ENCODE measurements at regions not wholly inside any gene's neighbourhood (a gene's known extent, or its start where the extent isn't known, plus 50 kb on each side); places are given as distances from the start of the nearest gene placed in this dataset.

DNA sequence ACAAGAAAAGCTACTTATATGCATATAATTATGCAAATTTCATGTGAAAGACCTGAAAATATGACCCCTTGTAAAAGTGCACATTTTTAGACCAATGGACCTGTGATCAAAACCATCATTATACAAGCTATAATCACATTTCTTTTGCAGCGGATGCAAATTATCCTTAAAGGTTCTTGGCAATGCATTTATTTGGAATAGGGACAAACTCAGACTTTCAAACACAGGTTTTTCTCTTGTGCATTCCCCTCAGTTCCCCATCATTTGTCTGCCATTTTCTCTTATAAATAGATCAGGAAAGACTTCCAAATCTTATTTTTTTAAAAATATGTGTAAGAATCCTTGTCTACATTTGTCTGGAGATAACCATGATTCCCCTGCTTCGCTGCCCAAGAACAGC lies 954.2 kb upstream of the NRXN1 start:
- Histone ChIP-seq H3K36me3 (ENCODE audit: control insufficient read depth, insufficient read depth, low read length) (no peaks in the 10 kb centered on the region), H3K9me3 (replicated peaks; ENCODE audit: control insufficient read depth, low read depth, low read length) (no peaks in the 10 kb centered on the region), H3K27ac (ENCODE audit: low read length) (no peak overlapping the region), H3K27me3 (ENCODE audit: control insufficient read depth, insufficient read depth, low read length) (no peaks in the 10 kb centered on the region), H3K4me3 (ENCODE audit: low read length) (no peak overlapping the region), H3K4me1 (ENCODE audit: control insufficient read depth, insufficient read depth, low read length) (no peaks in the 10 kb centered on the region)
- no CpG with 5 or more reads among the region's 2 CpGs for WGBS (ENCODE audit: insufficient coverage)
- peak; percentile 55 for DNase-seq

DNA sequence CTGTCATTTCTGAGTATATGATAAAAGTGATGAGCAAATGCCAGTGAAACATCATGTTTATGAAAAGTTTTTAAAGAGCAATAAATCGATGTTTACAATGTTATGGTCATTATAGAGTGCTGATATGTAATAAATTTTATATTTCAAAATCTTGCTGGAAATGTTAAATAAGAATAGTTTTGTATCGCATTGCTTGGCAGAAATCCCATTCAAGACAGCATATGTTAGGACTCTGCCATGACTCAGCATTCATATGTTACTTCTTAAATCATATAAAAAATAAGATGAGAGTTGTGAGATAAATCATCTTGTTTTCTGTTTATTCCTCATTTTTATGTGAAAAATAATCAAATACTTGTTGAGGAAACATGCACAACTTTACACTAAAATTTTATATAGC lies 949.9 kb upstream of the NRXN1 start:
- Histone ChIP-seq H3K9me3 (replicated peaks; ENCODE audit: control insufficient read depth, low read depth, low read length) (no peaks in the 10 kb centered on the region), H3K4me3 (ENCODE audit: low read length) (no peak overlapping the region), H3K4me1 (ENCODE audit: control insufficient read depth, insufficient read depth, low read length) (no peaks in the 10 kb centered on the region), H3K27me3 (ENCODE audit: control insufficient read depth, insufficient read depth, low read length) (no peaks in the 10 kb centered on the region), H3K27ac (ENCODE audit: low read length) (no peak overlapping the region), H3K36me3 (ENCODE audit: control insufficient read depth, insufficient read depth, low read length) (no peaks in the 10 kb centered on the region)
- peak; percentile 48 for DNase-seq
- WGBS (ENCODE audit: insufficient coverage), result no CpG with 5 or more reads among the region's 2 CpGs

DNA sequence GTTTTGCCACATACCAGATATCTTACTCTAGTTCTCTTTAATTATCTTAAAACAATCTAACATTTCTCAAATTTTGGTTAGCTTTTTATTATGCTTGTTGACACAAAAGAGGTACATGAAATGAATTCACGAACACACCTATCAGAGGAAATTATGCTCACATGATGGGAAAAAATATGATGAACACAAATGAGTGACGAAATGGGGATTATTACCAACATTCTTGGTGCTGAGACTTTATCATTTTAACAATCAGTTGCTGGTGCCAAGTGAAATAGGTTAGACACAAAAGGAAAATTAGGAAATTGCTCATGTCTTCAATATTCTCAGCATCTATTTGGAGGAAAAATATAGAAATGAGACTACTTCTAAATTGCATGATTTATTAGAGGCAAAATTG lies 944.7 kb upstream of the NRXN1 start:
- Histone ChIP-seq H3K4me3 (ENCODE audit: low read length) (no peak overlapping the region), H3K4me1 (ENCODE audit: control insufficient read depth, insufficient read depth, low read length) (no peaks in the 10 kb centered on the region), H3K36me3 (ENCODE audit: control insufficient read depth, insufficient read depth, low read length) (no peaks in the 10 kb centered on the region), H3K27ac (ENCODE audit: low read length) (no peak overlapping the region), H3K9me3 (replicated peaks; ENCODE audit: control insufficient read depth, low read depth, low read length) (no peaks in the 10 kb centered on the region), H3K27me3 (ENCODE audit: control insufficient read depth, insufficient read depth, low read length) (no peaks in the 10 kb centered on the region)
- DNase-seq, result no peak
- no CpG with 5 or more reads among the region's 2 CpGs for WGBS (ENCODE audit: insufficient coverage)

DNA sequence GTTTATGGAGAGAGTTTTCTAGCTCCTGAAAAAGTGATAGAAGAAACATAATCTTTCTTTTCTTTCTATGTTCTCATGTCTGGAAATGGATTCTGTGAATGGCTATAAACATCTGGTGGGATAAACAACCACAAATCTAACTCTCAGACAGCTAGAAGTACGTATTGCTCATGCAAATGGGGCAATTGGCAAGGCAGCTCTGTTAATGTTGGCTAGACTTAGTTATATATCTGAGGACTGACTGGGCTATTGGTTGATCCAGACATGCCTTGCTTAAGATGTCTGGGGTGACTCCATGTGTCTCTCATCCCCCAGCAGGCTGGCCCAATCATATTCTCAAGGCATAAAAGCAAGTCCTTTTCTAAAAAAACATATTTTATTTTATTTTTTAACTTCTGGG lies 939.2 kb upstream of the NRXN1 start:
- Histone ChIP-seq H3K4me1 (ENCODE audit: control insufficient read depth, insufficient read depth, low read length) (no peaks in the 10 kb centered on the region), H3K27ac (ENCODE audit: low read length) (no peak overlapping the region), H3K27me3 (ENCODE audit: control insufficient read depth, insufficient read depth, low read length) (no peaks in the 10 kb centered on the region), H3K9me3 (replicated peaks; ENCODE audit: control insufficient read depth, low read depth, low read length) (no peaks in the 10 kb centered on the region), H3K36me3 (ENCODE audit: control insufficient read depth, insufficient read depth, low read length) (no peaks in the 10 kb centered on the region), H3K4me3 (ENCODE audit: low read length) (no peak overlapping the region)
- no peak for DNase-seq
- no CpG with 5 or more reads among the region's 1 CpG for WGBS (ENCODE audit: insufficient coverage)

DNA sequence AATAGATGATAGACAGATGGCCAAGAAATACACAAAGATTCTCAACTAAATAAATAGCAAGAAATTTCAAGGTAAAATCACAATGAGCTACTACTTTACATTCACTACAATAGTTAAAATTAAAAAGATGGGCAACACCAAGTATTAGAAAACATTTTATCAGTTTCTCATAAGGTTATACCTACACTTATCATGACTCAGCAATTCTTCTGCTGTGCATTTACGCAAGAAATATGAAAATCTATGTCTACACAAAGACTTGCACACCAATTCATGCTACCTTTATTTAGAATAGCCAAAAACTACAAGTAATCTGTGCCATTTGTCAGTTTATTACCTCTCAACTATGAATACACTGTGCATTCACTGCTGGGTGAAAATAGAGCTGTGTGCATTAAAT lies 937.4 kb upstream of the NRXN1 start:
- no peak overlapping the region for H3K27ac ChIP-seq (ENCODE audit: low read length)
- DNase-seq, result no peak
- no peaks in the 10 kb centered on the region for H3K27me3 ChIP-seq (ENCODE audit: control insufficient read depth, insufficient read depth, low read length)
- no peak overlapping the region for H3K4me3 ChIP-seq (ENCODE audit: low read length)
- no peaks in the 10 kb centered on the region for H3K4me1 ChIP-seq (ENCODE audit: control insufficient read depth, insufficient read depth, low read length)
- H3K9me3 ChIP-seq (replicated peaks; ENCODE audit: control insufficient read depth, low read depth, low read length), result no peaks in the 10 kb centered on the region
- WGBS (ENCODE audit: insufficient coverage), result 50% methylated on average over 1 of the region's 1 CpG
- no peaks in the 10 kb centered on the region for H3K36me3 ChIP-seq (ENCODE audit: control insufficient read depth, insufficient read depth, low read length)

DNA sequence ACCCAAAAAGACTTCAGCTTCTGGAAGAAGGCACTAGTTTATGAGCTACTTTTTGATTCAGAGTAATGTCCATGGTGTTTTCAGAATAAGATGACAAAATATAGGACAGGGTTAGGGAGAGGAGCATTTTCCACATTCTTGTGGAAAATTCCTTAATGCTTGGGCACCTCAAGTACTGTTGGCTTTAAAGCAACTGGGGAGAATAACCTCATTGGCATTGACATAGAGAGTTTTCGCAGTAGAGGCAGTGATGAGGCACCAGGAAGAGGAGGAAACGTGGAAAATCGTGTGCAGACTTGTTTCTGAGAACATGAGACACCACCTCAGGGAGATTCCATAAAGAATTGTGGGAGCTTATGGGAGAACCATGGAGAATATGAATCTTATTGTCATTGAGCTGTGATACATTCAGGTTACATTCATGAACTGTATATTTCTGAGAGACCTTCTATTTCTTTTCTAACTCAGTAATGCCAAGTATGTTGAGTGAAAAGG lies 929.0 kb upstream of the NRXN1 start:
- WGBS (ENCODE audit: insufficient coverage), result 60% methylated on average over 3 of the region's 3 CpGs
- Histone ChIP-seq H3K36me3 (ENCODE audit: control insufficient read depth, insufficient read depth, low read length) (no peaks in the 10 kb centered on the region), H3K27me3 (ENCODE audit: control insufficient read depth, insufficient read depth, low read length) (no peaks in the 10 kb centered on the region), H3K4me3 (ENCODE audit: low read length) (no peak overlapping the region), H3K27ac (ENCODE audit: low read length) (no peak overlapping the region), H3K4me1 (ENCODE audit: control insufficient read depth, insufficient read depth, low read length) (no peaks in the 10 kb centered on the region), H3K9me3 (replicated peaks; ENCODE audit: control insufficient read depth, low read depth, low read length) (no peaks in the 10 kb centered on the region)
- no peak for DNase-seq

DNA sequence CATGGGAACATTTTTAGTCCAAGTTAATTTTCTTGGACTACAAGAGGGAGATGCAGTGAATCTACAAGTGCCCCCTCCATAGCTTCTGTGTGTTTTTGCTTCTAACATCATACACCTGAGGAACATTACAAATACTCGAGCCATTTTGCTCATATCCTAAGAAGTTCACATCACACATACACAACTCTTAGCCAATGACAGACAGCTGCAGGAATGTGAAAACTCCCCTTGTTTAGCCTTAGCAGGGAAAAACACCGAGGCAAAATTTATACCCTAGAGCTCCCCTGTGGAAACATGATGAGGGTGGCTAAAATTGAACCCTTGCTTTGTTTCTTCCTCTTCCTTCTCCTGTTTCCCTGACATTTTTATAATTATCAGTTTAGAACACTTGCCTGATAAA lies 928.3 kb upstream of the NRXN1 start:
- no peaks in the 10 kb centered on the region for H3K9me3 ChIP-seq (replicated peaks; ENCODE audit: control insufficient read depth, low read depth, low read length)
- H3K27me3 ChIP-seq (ENCODE audit: control insufficient read depth, insufficient read depth, low read length), result no peaks in the 10 kb centered on the region
- no peak overlapping the region for H3K4me3 ChIP-seq (ENCODE audit: low read length)
- H3K27ac ChIP-seq (ENCODE audit: low read length), result no peak overlapping the region
- no peak for DNase-seq
- H3K4me1 ChIP-seq (ENCODE audit: control insufficient read depth, insufficient read depth, low read length), result no peaks in the 10 kb centered on the region
- no CpG with 5 or more reads among the region's 2 CpGs for WGBS (ENCODE audit: insufficient coverage)
- no peaks in the 10 kb centered on the region for H3K36me3 ChIP-seq (ENCODE audit: control insufficient read depth, insufficient read depth, low read length)

DNA sequence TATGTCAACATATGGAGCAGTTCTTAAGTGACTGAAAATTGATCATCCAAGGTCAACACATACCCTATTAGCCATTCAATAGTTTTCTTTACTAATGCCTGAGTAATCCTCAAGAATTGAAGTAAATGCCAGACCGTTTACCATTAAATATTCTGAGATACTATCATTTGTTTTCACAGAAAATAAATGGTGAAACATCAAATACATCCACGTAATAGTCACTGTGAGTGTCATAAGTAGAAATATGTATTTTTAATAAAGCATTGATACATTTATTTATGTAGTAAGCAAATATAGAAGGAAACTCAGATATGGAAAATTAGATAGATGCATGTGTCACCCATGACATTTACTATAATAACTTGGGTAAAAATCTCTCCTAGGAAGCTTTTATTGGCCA lies 927.8 kb upstream of the NRXN1 start:
- no peaks in the 10 kb centered on the region for H3K4me1 ChIP-seq (ENCODE audit: control insufficient read depth, insufficient read depth, low read length)
- H3K9me3 ChIP-seq (replicated peaks; ENCODE audit: control insufficient read depth, low read depth, low read length), result no peaks in the 10 kb centered on the region
- no peak overlapping the region for H3K4me3 ChIP-seq (ENCODE audit: low read length)
- no peaks in the 10 kb centered on the region for H3K36me3 ChIP-seq (ENCODE audit: control insufficient read depth, insufficient read depth, low read length)
- H3K27ac ChIP-seq (ENCODE audit: low read length), result no peak overlapping the region
- DNase-seq, result no peak
- WGBS (ENCODE audit: insufficient coverage), result no CpG with 5 or more reads among the region's 2 CpGs
- H3K27me3 ChIP-seq (ENCODE audit: control insufficient read depth, insufficient read depth, low read length), result no peaks in the 10 kb centered on the region

DNA sequence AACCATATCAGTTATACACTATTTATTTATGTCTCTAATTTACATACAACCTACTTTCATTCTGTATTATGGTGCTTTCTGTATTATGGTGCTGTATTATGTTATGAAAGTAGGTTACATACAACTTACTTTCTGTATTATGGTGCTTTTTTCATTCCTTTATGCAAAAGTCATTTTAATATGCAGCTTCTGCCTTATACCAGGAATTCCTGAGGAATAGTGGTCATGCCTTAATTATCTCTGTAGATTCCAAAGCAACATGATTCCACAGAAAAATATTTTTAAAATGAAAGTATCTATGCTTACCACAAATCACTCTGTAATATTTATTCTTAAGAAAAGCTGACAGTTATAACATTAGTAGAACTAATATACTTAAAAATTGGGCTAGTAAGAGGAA lies 922.0 kb upstream of the NRXN1 start:
- no peak for DNase-seq
- Histone ChIP-seq H3K4me1 (ENCODE audit: control insufficient read depth, insufficient read depth, low read length) (no peaks in the 10 kb centered on the region), H3K27me3 (ENCODE audit: control insufficient read depth, insufficient read depth, low read length) (no peaks in the 10 kb centered on the region), H3K36me3 (ENCODE audit: control insufficient read depth, insufficient read depth, low read length) (no peaks in the 10 kb centered on the region), H3K27ac (ENCODE audit: low read length) (no peak overlapping the region), H3K4me3 (ENCODE audit: low read length) (no peak overlapping the region), H3K9me3 (replicated peaks; ENCODE audit: control insufficient read depth, low read depth, low read length) (peaks cover 15% of the 10 kb centered on the region)

DNA sequence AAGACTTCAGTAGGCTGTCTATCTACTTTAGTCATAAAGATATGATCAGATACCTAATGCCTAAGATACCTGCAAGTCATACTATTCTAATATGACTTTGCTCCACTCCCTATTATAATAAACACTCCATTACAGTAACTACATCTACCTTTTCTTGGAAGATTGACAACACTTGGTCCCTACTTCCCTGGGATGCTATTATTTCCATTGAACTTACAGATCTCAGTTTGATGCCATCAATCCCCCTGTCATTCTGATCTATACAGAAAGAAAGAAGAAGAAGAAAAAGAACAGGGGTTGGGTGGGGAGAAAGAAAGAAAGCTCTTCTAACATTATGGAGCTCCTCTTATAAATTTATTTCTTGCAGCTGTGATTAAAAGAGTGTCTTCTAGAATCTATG lies 889.1 kb upstream of the NRXN1 start:
- no peak for DNase-seq
- H3K36me3 ChIP-seq (ENCODE audit: control insufficient read depth, insufficient read depth, low read length), result no peaks in the 10 kb centered on the region
- H3K4me1 ChIP-seq (ENCODE audit: control insufficient read depth, insufficient read depth, low read length), result no peaks in the 10 kb centered on the region
- H3K9me3 ChIP-seq (replicated peaks; ENCODE audit: control insufficient read depth, low read depth, low read length), result peaks cover 4% of the 10 kb centered on the region
- H3K4me3 ChIP-seq (ENCODE audit: low read length), result no peak overlapping the region
- H3K27ac ChIP-seq (ENCODE audit: low read length), result no peak overlapping the region
- no peaks in the 10 kb centered on the region for H3K27me3 ChIP-seq (ENCODE audit: control insufficient read depth, insufficient read depth, low read length)

DNA sequence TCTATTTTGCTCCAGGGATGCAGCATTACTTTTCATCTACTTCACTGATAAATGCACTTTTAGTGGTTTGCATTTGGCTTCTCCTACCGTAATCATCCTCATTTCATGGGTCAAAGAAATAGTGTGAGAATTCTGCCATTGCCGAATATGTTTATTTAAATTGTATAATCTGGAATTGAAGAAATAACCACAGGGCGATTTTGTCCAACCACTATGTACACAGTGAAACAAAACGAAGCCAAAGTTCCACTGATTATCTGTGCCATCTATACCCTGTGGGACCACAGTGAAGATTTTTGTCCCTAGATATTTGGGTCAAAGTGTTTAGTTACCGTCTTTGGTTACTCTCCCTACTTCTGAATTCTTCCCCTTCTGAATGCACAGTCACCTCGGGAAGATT lies 888.6 kb upstream of the NRXN1 start:
- no peak overlapping the region for H3K27ac ChIP-seq (ENCODE audit: low read length)
- WGBS (ENCODE audit: insufficient coverage), result no CpG with 5 or more reads among the region's 6 CpGs
- DNase-seq, result no peak
- H3K4me1 ChIP-seq (ENCODE audit: control insufficient read depth, insufficient read depth, low read length), result no peaks in the 10 kb centered on the region
- H3K9me3 ChIP-seq (replicated peaks; ENCODE audit: control insufficient read depth, low read depth, low read length), result peaks cover 4% of the 10 kb centered on the region
- no peaks in the 10 kb centered on the region for H3K27me3 ChIP-seq (ENCODE audit: control insufficient read depth, insufficient read depth, low read length)
- no peak overlapping the region for H3K4me3 ChIP-seq (ENCODE audit: low read length)
- no peaks in the 10 kb centered on the region for H3K36me3 ChIP-seq (ENCODE audit: control insufficient read depth, insufficient read depth, low read length)

All from muscle of leg (tissue), 3 donors.